ENCODE measurements at regions not wholly inside any gene's neighbourhood (a gene's known extent, or its start where the extent isn't known, plus 50 kb on each side); places are given as distances from the start of the nearest gene placed in this dataset.

DNA sequence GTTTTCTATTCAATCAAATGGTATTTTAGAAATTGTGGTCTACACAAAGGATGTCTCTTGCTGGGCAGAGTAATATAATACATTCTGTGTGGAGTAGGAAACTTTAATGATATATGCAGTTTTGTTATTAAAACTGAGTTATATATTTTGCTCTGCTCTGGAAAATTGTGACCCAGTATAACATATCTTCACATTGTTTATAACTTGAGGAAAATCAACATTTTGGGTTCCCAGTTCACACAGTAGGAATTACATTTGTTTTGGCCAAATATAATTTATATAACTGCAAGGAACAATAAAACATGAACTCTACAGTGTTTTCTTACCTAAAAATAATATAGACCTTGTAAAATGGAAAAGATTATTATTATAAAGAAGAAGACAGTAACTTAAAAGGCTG is 372.4 kb downstream of the OSR1 start:
- intact Hi-C loops (cut with micrococcal nuclease) = no loop called here
- CTCF ChIA-PET = no interaction called here

More for the DNA sequence above, 372.4 kb downstream of the OSR1 start:
- Histone ChIP-seq H3K79me2 (ENCODE audit: control insufficient read depth, insufficient read depth, low read length) (no peaks in the 10 kb centered on the region), H3K36me3 (ENCODE audit: control insufficient read depth in 2 of 2, extremely low read depth in 1 of 2, insufficient read depth in 2 of 2, low read length in 2 of 2) (no peaks in the 10 kb centered on the region), H3K9me1 (replicated peaks; ENCODE audit: control insufficient read depth, extremely low read depth, insufficient read depth, low read length) (no peaks in the 10 kb centered on the region), H3K27me3 (ENCODE audit: control insufficient read depth in 2 of 2, insufficient read depth in 2 of 2, low read length in 2 of 2) (no peaks in the 10 kb centered on the region), H3K4me1 (ENCODE audit: control insufficient read depth, extremely low read depth, insufficient read depth, low read length) (no peaks in the 10 kb centered on the region), H3K4me2 (ENCODE audit: insufficient read depth, low read length) (no peak overlapping the region), H3K4me3 (replicated peaks in 1 of 3; ENCODE audit: insufficient read depth in 1 of 3, low read depth in 1 of 3, low read length in 3 of 3) (no peak overlapping the region), H3K9me3 (replicated peaks; ENCODE audit: control insufficient read depth, insufficient read depth, low read length) (no peaks in the 10 kb centered on the region), H4K20me1 (replicated peaks; ENCODE audit: control insufficient read depth, extremely low read depth, insufficient read depth, low read length) (no peaks in the 10 kb centered on the region), H2AFZ (ENCODE audit: low read depth, low read length) (no peak overlapping the region), H3K9ac (replicated peaks; ENCODE audit: extremely low read depth, insufficient read depth, low read length) (no peak overlapping the region), H3K27ac (ENCODE audit: insufficient read depth, low read depth, low read length) (no peak overlapping the region)
- dilution Hi-C loops (cut with MboI; ENCODE audit: extremely low pct_ligation_motif_present, low sequenced_read_pairs) = no loop called here
- POLR2A ChIA-PET = no interaction called here
- BruUV-seq (replicated peaks) = no TSS peak
- FAIRE-seq = no peak
- DNase-seq (ENCODE audit: low read depth, low spot score) = no peak
- TF ChIP-seq GATA2 (IDR thresholded peaks at IDR 0.05; ENCODE audit: insufficient read depth, insufficient read length, low read depth, low read length) (no peak), POLR2A (IDR thresholded peaks at IDR 0.05; ENCODE audit: low read depth, low read length) (no peak), POLR2AphosphoS5 (IDR thresholded peaks at IDR 0.05; ENCODE audit: insufficient read depth, low read depth, low read length) (no peak), JUN (IDR thresholded peaks at IDR 0.05; ENCODE audit: borderline replicate concordance, insufficient read depth, insufficient read length, low read depth) (no peak), FOS (IDR thresholded peaks at IDR 0.05; ENCODE audit: borderline replicate concordance, insufficient read depth, low read length) (no peak), EZH2 (IDR thresholded peaks at IDR 0.05; ENCODE audit: borderline replicate concordance, low read depth, low read length, severe bottlenecking) (no peak), MYC (IDR thresholded peaks at IDR 0.05; ENCODE audit: low read depth, low read length) (no peak)
- TF ChIP-seq, protein P1, sequence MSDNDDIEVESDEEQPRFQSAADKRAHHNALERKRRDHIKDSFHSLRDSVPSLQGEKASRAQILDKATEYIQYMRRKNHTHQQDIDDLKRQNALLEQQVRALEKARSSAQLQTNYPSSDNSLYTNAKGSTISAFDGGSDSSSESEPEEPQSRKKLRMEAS (IDR thresholded peaks at IDR 0.05; ENCODE audit: insufficient read depth, insufficient read length) = no peak
- TF ChIP-seq, protein P2, sequence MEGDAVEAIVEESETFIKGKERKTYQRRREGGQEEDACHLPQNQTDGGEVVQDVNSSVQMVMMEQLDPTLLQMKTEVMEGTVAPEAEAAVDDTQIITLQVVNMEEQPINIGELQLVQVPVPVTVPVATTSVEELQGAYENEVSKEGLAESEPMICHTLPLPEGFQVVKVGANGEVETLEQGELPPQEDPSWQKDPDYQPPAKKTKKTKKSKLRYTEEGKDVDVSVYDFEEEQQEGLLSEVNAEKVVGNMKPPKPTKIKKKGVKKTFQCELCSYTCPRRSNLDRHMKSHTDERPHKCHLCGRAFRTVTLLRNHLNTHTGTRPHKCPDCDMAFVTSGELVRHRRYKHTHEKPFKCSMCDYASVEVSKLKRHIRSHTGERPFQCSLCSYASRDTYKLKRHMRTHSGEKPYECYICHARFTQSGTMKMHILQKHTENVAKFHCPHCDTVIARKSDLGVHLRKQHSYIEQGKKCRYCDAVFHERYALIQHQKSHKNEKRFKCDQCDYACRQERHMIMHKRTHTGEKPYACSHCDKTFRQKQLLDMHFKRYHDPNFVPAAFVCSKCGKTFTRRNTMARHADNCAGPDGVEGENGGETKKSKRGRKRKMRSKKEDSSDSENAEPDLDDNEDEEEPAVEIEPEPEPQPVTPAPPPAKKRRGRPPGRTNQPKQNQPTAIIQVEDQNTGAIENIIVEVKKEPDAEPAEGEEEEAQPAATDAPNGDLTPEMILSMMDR (IDR thresholded peaks at IDR 0.05; ENCODE audit: extremely low read depth in 1 of 2, insufficient read depth in 1 of 2, low read depth in 1 of 2, low read length in 2 of 2) = no peak

All from endothelial cell of umbilical vein (primary cell).